GM12873 (cell line): ENCODE measurements at regions not wholly inside any gene's neighbourhood (a gene's known extent, or its start where the extent isn't known, plus 50 kb on each side); places are given as distances from the start of the nearest gene placed in this dataset.

Experiments used
- TF ChIP-seq, protein P1 (sequence below): IDR thresholded peaks from 2 replicates; pipeline ENCODE4 v1.5.1; 2012; ENCODE audit warnings: low read depth, mild to moderate bottlenecking, moderate library complexity, low read length, control low read depth; ENCODE audit not compliant: insufficient read depth; ENCODE audit errors: missing control alignments

DNA sequence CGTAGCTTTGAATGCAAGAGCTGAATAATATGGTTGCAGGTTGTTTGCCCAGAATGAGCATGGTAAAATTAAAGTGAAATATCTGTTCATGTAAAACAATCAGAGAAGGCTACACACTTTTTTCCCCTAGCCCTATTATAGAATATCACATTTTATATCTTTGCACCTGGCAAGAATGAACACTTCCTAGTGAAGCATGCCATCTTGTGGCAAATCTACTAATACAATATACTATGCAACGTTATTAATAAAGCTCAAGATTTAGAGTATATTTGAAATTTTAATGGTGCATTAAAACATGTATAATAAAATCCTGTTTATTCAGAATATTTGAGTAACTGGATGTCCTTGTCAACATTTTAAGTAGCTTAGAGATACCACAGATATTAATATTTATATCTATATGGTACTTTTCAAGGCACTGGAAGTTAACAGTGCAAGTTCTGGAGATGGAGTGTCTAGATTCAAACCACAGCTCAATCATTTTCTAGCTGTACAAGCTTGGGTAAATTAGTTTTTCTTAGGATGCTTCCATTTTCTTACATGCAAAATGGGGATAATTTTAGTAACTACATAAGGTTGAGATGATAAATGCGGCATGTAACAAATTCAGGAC lies 643.1 kb upstream of the SEMA3D start:
- TF ChIP-seq, protein P1, sequence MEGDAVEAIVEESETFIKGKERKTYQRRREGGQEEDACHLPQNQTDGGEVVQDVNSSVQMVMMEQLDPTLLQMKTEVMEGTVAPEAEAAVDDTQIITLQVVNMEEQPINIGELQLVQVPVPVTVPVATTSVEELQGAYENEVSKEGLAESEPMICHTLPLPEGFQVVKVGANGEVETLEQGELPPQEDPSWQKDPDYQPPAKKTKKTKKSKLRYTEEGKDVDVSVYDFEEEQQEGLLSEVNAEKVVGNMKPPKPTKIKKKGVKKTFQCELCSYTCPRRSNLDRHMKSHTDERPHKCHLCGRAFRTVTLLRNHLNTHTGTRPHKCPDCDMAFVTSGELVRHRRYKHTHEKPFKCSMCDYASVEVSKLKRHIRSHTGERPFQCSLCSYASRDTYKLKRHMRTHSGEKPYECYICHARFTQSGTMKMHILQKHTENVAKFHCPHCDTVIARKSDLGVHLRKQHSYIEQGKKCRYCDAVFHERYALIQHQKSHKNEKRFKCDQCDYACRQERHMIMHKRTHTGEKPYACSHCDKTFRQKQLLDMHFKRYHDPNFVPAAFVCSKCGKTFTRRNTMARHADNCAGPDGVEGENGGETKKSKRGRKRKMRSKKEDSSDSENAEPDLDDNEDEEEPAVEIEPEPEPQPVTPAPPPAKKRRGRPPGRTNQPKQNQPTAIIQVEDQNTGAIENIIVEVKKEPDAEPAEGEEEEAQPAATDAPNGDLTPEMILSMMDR: no peak

DNA sequence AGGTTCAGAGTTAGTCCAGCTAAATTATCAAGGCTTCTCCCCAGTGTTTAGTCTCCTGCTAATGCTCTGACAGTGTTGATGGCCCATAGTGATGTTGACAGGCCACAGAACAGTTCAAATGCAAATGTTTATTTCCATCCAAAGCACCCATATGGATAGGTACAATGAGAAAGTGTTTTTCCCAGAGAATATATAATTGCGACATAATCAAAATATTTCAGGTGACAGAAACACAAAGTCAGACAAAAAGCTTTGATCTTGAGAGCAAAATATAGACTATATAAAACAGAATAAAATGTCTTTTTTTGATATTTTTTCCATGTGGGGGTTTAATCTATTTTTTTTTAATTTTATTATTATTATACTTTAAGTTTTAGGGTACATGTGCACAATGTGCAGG lies 642.3 kb upstream of the SEMA3D start:
- TF ChIP-seq, protein P1: no peak

DNA sequence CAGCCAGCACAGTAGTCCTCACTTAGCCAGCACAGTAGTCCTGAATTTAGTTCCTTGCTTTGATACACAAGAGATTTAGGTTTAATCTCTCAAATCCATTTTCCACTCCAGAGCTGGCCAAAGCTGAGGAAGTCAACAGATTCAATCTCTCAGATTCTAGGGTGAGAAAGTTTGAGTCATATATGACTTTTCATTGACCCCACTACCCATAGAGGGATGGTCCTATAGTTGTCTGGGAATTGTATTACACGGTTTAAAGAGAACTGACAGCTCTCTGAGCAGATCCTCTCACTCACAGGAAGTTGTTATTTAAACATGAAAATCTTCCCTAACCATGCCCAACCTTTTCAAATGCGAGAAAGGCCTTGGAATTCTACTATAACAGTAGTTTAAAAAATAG lies 641.8 kb upstream of the SEMA3D start:
- TF ChIP-seq, protein P1: no peak

DNA sequence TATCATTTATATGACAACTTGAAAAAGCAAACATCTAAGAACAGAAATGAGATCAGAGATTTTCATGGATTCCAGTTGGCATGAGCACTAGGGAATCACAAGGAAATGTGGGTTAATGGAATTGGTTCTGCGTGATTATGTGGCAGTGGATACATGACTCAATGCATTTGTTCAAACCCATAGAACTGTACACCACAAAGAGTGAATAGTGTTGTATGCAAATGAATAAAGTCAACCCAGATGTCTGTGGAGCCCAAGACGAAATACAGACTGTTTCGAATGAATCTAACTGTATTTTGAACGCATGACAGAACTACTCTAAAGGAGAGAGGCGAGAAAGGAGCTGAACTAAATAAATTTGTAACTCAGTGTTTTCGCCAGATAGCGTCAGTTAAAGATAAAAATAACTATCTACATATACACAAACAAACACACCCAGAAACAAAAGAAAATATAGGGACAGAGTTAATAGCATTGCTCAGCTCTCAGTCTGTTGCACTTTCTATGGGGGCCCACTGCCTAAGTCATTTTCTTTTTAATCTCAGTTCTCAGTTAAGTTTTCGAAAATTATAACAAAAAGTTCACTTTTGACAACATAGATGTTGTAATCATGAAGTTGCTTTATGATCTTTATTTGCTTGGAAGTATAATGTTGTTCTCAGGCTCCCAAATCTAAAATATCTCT lies 636.7 kb upstream of the SEMA3D start:
- TF ChIP-seq, protein P1: no peak

DNA sequence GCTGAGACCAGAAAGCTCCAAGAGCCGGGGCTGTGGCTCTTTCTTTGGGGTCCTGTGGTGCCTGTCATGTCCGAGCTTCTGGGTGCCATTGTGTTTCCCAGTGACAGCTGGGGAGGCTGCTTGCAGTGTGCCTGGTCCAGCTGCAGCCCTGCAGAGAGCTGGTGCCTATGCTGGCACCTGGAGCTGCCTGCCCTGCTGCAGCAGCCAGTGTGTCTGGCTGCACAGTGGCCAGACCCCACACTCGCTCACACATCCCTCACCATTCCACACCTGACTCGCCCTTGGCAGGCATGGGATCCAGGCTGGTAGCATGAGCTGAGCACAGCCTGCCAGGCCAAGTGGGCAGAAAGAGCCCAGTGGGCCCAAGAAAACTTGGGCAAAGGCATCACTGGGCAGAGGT lies 635.1 kb upstream of the SEMA3D start:
- TF ChIP-seq, protein P1: no peak

DNA sequence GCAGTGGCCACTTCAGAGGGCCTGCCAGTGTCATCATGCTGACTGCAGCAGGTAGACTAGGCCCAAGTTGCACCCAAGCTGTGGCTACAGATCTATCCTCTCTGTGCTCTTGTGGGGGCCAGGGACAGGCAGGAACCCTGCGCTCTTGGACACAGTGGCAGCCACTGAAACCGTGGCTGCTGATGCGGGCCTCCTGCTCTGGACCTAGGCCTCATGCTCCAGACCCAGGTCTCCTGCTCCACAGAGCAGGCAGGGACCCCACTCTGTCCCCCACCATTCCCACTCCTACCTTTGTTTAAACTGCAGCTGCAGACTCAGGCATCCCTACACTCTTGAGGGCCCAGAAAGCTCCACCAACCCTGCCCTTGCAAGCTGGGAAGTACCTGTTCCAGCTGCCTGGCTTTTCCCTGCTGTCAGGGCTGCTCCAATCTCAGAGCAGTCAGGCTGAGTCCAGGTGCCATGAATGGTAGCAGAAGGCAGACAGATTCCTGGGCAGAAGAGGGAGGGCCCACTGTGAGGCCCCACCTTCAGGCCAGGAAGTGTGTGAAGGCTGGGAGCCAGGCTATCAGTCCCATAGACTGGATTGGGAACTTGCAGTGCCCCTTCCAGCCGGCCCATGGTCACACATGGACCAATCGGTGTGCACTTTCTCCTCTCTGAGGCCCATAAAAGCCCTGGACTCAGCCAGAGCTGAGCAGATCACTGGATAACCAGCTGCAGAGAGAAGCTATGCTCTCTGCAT lies 634.0 kb upstream of the SEMA3D start:
- TF ChIP-seq, protein P1: no peak

DNA sequence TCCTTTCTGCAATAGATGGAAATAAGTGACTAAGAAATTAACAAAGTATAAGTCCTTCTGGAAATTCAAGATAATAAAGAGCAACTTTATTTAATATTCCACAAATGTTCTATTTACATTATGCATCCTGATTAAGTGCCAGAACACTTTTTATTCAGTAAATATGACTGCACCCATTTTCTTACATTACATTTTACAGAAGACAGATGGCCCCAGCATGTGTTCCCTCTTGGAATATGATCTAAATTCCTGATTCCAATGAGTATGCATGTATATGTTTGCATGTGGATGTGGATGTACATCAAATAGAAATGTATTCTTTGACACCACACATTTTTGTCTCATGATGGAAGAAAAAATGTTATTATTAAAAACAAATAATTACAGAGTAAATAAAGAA lies 628.7 kb upstream of the SEMA3D start:
- TF ChIP-seq, protein P1: no peak
